ENCODE measurements at regions not wholly inside any gene's neighbourhood (a gene's known extent, or its start where the extent isn't known, plus 50 kb on each side); places are given as distances from the start of the nearest gene placed in this dataset.

- no peak for DNase-seq (ENCODE audit: low read depth in 2 of 2)
These were observed 51.3 kb upstream of the PTPN3 start for GRCh38 chr9:109549386-109549785.

- no peak for DNase-seq (ENCODE audit: low read depth in 2 of 2)
These were observed 53.5 kb upstream of the PTPN3 start for GRCh38 chr9:109551651-109552050.

GRCh38 chr9:109555215-109555614 lies 57.1 kb upstream of the PTPN3 start:
- DNase-seq (ENCODE audit: low read depth in 2 of 2), result no peak

- DNase-seq (ENCODE audit: low read depth in 2 of 2), result peak; percentile 2 to 47
These were observed 58.0 kb upstream of the PTPN3 start for GRCh38 chr9:109556061-109556460.

GRCh38 chr9:109556786-109557185 lies 58.7 kb upstream of the PTPN3 start:
- DNase-seq (ENCODE audit: low read depth in 2 of 2), result no peak

GRCh38 chr9:109557481-109557880 lies 59.4 kb upstream of the PTPN3 start:
- DNase-seq (ENCODE audit: low read depth in 2 of 2), result no peak

GRCh38 chr9:109558718-109559151 lies 60.6 kb upstream of the PTPN3 start:
- DNase-seq (ENCODE audit: low read depth in 2 of 2), result no peak

GRCh38 chr9:109560470-109561132 lies 62.5 kb upstream of the PTPN3 start:
- peak in 1 of 2 donors; percentile 23 for DNase-seq (ENCODE audit: low read depth in 2 of 2)

GRCh38 chr9:109561137-109561536 lies 63.0 kb upstream of the PTPN3 start:
- no peak for DNase-seq (ENCODE audit: low read depth in 2 of 2)

GRCh38 chr9:109568089-109568488 lies 70.0 kb upstream of the PTPN3 start:
- no peak for DNase-seq (ENCODE audit: low read depth in 2 of 2)

- no peak for DNase-seq (ENCODE audit: low read depth in 2 of 2)
These were observed 70.6 kb upstream of the PTPN3 start for GRCh38 chr9:109568568-109569210.

GRCh38 chr9:109574061-109574882 lies 76.2 kb upstream of the PTPN3 start:
- peak; percentile 41 to 56 for DNase-seq (ENCODE audit: low read depth in 2 of 2)

- DNase-seq (ENCODE audit: low read depth in 2 of 2), result no peak
These were observed 78.7 kb upstream of the PTPN3 start for GRCh38 chr9:109576762-109577161.

GRCh38 chr9:109579191-109579948 lies 81.3 kb upstream of the PTPN3 start:
- DNase-seq (ENCODE audit: low read depth in 2 of 2), result no peak

- no peak for DNase-seq (ENCODE audit: low read depth in 2 of 2)
These were observed 84.3 kb upstream of the PTPN3 start for GRCh38 chr9:109582386-109582785.

- no peak for DNase-seq (ENCODE audit: low read depth in 2 of 2)
These were observed 86.1 kb upstream of the PTPN3 start for GRCh38 chr9:109584205-109584604.

GRCh38 chr9:109585796-109586195 lies 87.7 kb upstream of the PTPN3 start:
- DNase-seq (ENCODE audit: low read depth in 2 of 2), result no peak

- no peak for DNase-seq (ENCODE audit: low read depth in 2 of 2)
These were observed 88.9 kb upstream of the PTPN3 start for GRCh38 chr9:109586993-109587392.

GRCh38 chr9:109588415-109588814 lies 90.3 kb upstream of the PTPN3 start:
- DNase-seq (ENCODE audit: low read depth in 2 of 2), result no peak

GRCh38 chr9:109590966-109591365 lies 92.9 kb upstream of the PTPN3 start:
- DNase-seq (ENCODE audit: low read depth in 2 of 2), result no peak

GRCh38 chr9:109591691-109592090 lies 93.6 kb upstream of the PTPN3 start:
- no peak for DNase-seq (ENCODE audit: low read depth in 2 of 2)

- no peak for DNase-seq (ENCODE audit: low read depth in 2 of 2)
These were observed 95.5 kb upstream of the PTPN3 start for GRCh38 chr9:109593612-109594011.
